Suppressor macrophage treated with lipopolysaccharide for 4 hours (primary cell): ENCODE measurements at regions not wholly inside any gene's neighbourhood (a gene's known extent, or its start where the extent isn't known, plus 50 kb on each side); places are given as distances from the start of the nearest gene placed in this dataset.
"Not testable (repeated sequence)": the region's sequence is repeated elsewhere in the genome, so short reads cannot be mapped to it uniquely, and the experiment has no call there.

Experiments used
- DNase-seq: peaks from one replicate; pipeline ENCODE4 v3.0.0-alpha.2; 2020

DNA sequence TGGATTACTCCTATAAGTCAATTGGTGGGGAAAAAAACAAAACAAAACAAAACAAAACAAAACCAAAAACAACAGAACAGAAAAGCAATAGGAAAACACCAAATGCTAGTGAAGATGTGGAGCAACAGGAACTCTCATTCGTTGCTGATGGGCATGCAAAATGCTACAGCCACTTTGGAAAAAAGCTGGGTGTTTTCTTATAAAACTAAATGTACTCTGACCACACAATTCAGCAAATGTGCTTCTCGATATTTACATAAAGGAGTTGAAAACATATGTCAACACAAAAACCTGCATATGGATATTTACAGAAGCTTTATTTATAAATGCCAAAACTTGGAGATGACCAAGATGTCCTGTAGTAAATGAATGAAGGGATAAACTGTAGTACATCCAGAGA lies 703.6 kb upstream of the FAM241A start:
- no peak for DNase-seq

DNA sequence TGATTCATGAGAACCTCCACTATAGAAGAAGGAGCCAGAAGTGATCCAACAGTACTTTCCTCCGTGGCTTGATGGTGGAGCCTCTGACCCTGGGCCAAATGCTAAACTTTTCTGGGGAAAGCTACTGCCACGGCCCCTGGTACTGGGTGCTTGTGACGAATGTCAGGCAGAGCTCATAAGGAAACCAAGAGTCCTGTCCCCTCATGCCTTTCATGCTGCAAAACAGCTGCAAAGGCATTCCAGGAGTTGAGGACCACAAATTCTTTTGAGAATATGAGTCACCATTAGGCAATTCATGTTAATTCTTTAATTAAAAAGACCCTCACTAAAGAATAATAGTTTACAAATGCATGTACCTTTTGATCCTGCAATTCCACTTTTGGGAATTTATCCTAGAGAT lies 700.4 kb upstream of the FAM241A start:
- DNase-seq: not testable (repeated sequence)

DNA sequence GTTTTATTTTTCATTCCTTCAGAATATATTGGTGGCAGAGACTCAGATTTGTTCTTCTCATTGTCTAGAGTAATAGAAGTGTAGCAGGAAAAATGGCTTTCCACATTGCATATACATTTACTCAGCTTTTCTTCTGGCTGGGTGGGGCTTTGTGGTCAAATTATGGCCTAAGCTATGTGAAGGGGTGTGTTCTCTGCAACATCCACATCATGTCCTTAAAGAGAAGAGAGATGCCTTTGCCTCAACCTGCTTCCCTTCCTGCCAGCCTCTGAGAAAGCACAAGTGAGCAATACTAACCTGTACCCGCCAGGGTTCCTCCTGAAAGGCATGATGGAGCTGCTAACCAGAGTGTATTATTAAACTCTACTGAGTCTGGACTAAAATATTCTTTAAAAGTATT lies 695.6 kb upstream of the FAM241A start:
- DNase-seq: no peak

DNA sequence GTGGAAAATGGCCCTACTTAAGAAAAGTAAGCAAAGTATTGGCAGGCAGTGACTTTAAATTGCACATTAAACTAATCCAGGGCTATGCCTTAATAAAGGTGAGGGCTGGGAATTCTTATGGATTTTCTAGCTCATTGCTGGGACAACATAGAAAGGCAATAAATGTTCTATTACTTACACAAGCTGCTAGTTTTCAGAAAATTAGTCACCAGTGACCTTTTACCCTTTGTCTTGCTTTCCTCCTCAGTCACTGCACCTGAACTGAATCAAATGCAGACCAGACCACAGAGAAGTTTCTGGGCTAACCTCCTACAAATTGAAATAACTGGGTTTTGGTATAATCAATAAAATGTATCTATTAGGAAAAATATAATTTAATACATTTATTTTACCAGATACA lies 694.4 kb upstream of the FAM241A start:
- no peak for DNase-seq

DNA sequence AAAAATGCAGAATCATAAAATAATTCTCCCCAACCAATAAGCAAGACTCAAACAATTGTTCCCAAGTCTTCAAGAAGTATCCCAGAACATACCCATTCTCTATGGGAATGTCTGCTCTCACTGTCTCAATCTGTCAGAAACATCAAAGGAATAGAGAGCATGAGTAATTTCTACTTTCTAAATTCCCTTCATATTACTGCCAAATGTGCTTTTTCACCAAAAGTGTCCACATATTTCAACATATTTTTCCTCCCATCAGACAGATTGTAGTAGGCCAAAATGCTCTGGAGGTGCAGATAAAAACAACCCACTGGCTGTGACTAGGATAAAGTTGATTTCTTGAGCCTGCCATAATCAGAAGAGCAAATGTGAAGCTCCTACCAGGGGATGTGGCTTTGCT lies 692.0 kb upstream of the FAM241A start:
- DNase-seq: no peak

DNA sequence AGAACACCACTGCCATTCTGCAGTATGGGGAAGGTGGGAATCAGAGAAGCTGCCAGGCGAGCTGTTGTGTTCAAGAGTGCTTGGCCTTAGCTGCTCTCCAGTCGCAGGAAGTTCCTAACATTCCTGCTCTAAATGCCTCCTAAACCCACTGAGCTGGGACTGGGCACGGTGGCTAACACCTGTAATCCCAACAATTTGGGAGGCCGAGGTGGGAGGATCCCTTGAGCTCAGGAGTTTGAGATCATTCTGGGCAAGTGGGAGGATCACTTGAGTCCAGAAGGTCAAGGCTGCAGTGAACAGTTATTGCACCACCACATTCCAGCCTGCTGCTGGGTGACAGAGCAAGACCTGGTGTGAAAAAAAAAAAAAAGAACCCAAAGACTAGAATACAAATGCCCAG lies 690.3 kb upstream of the FAM241A start:
- DNase-seq: no peak

DNA sequence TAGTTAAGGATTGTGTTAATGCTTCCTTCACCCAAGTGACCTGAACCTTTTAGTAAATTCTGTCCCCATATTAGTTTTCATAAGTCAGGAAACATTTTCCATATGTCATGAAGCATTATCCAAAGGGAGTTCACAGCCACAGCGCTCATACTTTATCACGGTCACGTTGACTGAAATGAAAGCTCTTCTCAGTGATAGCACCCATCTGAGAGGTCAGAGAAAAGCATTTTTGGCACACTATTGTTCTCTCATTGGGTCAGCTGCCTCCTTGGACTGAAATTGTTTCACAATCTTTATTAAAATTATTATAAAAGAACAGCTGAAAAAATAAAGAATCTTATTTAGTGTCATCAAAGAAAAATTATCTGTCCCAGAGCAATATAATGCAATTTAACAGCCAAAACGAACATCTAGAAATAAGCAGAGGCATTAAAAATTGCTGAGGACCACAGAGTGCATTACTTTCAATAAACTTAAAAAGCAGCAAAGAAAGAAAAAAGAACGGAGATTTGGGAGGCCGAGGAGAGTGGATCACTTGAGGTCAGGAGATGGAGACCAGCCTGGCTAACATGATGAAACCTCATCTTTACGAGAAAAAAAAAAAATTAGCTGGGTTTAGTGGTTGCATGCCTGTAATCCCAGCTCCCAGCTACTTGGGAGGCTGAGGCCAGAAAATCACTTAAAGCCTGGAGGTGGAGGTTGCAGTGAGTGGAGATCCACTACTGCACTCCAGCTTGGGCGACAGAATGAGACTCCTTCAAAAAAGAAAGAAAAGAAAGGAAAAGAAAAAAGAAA lies 680.8 kb upstream of the FAM241A start:
- no peak for DNase-seq

DNA sequence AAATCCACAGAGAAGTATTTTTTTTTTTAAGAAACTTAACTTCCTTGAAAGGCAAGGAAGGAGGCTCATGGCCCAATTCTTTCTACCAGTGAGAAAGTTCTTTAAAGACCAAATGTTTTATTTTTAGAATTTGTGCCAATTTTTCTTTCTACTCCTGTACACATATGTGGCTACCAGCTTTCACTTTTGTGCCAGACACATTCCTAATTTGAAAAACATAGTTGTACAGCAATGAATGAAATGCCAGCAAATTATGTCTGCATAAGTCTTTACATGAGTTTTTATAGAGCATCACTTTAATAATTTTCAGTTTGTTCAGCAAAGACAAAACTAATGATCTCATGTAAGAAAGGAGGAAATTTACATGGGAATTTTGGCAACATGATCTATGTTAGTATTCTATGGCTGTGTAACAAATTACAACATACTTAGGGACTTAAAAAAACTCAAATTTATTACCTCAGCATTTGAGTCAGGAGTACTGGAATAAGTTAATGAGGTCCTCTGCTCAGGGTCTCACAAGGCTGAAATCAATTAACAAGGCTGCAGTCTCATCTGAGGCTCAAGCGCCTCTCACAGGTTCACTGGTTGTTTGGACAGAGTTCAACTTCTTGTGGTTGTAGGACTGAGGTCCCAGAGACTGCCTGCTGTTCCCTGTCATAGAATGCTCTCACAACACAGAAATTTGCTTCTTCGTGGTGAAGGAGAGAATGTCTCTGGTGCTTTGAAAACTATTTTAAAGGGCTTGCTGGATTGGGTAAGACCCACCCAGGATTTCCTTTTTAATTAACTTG lies 678.2 kb upstream of the FAM241A start:
- DNase-seq: no peak

DNA sequence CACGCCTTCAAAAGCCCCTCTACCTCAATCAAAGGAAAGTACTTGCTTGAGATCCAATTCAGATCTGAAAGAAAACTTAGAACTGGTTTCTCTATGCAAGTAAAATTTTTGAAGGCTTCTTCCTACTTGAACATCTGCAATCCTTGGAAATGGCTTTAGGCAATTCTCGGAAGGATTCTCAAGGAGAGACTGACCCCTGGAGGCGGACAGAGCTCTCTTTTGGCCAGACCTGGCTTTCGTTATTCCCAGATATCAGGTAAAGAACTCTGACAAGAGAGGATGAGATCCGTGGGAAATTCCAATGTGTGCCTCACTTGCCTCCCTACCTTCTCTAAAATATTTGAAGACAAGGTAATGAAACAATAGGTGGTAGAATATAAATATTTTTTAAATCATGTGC lies 670.3 kb upstream of the FAM241A start:
- no peak for DNase-seq

DNA sequence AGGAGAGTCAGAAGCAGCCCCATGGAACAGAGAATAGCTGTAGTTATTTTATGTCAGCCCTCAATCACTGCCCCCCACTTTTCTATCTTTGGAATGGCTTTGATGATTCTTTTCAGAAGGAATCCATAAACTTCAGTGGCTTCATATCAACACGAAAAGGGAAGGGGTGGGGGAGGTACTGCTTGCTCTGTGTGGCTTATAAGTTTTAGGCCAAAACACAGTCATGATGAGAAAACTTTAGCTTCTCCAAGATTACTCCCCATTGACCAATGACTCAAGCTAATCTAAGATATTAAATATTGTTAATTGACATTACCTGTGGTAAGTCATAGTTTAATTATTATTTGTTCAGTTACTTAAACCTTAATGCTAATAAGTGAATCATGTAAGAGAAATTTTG lies 669.6 kb upstream of the FAM241A start:
- no peak for DNase-seq

DNA sequence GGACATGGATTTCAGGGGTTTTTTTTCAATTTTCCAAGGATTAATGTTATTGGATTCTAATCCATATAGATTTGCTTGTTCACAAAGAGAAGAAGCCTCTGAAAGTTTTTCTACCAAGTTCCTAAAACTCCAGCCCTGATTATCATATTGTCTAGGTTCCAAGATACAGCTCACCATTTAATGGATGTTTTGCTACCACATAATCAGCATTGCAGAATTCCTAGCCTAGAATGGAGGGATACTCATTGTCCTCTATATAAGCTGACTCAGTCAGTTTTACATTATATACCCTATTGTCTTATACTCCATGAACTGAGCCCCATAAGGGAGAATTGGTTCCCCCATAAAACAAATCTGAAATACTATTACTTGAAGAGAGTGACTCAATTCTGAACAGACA lies 664.7 kb upstream of the FAM241A start:
- DNase-seq: no peak

DNA sequence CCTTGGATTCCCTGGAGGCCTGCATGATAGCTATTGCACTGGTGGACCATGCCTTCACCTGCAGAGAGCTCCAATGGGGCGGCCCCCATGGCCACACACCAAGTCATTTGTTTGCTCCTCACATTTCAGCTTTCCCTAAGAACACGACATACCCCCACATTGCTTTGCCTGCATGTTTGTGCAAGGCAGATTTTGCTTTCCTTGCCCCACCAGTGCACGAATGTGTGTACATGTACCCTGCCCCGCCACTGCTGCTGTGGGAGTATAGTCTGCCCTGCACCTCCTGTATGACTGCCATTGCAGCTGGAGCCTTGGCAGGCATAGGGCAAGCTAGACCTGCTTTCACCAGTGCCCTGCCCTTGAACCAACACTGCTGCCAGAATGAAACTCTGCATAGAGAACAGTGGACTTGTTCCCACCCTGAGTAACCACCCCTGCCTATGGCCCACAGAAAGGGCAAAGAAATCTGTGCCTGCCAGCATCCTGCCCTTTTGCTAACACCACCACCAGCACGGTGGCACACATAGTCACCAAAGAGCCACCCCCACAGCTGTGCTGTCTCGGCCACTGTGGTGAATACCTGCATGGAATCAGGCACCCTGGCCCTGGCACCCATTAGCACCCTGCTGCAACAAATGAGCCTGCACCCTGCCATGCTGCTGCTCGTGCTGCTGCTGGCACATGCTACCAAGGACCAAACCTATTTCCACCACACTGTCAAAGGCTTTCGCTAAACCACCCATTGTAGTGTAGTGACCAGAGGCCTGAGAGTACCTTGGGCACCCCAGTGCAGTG lies 661.7 kb upstream of the FAM241A start:
- DNase-seq: no peak

DNA sequence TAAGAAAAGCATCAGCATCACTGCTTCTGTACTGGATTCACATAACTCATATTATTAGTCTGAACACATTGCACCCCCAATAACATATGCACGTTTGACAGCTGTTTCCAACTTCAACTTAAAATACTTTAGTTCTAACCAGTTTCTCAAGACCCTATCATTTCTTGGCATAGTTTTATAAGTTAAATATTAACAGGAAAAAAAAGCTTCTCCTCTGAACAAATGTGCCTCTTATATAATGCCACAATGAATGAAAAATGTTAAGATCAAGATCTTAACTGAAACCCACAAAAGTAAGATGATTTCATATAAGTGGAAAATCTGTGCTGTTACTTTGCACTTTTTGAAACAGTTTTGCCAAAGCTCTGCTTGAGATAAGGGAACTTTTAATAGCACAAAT lies 652.8 kb upstream of the FAM241A start:
- DNase-seq: no peak

DNA sequence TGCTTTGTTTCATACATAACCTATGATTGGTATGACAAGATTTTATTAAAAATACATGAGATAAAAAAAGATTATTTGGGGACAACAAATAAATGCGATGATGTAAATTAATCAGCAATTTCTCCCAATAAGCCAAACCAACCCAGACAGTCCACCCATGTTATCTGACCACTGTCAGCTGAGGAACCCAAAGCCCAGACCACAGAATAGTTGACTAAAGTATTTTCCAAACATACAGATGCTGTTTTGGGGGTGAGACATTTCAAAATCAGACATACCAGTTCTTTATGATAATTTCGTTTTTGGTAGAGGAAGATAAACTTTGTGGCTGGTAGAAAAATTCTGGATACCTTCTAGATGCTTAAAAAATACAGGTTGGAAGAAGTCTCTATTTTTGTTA lies 650.8 kb upstream of the FAM241A start:
- DNase-seq: no peak

DNA sequence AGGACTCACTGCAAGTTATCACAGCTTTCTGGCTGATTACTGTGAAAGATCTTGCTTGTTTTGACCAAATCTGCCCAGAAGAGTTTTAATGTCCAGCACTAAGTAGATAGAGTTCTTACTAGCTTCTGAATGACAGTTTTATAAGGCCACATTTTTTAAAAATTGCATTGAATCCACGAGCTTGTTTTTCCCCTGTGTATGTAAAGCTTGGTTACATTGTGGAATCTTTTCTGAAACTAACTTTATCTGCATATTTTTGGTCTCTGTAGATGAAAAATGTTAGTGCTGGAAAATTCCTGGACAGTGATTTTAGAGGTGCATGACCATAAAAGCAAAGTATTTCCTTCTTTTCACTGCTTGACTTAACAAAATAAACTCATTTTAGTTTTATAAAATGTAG lies 650.3 kb upstream of the FAM241A start:
- DNase-seq: no peak

DNA sequence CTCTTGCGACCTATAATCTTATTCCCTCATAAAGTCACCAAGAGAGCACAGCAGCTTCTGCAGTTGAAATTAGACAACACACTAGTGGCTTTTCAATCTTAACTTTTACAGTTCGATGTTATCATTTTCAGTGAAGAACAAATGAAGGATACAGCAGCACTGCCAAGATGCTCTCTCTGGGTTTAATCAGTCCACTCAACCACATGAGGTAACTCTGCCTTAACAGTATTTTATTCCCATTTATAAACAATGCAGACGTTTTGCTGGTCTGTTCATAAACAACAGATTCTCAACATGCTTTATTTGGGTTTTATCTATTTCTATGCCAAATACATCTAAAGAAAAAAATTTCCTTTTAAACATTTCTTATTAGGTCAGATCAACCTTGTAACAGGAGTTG lies 646.0 kb upstream of the FAM241A start:
- DNase-seq: no peak

DNA sequence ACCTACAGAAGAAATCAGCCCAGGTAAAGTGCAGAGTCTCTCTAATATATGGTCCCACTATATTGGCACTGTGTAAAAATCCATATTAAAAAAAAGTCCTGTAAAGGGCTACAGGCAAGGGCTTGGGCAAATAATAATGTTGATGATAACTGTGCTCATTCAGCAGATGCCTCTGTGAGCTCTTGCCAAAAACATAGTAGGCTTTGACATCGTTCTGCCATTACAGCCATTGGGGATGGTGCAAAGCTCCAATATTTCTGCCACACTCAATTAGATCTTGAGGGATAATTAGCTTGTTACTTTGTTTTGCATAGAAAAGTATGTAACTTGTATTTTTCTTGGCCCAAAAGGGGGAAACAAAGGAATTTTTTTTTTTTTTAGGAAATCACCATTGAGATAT lies 645.5 kb upstream of the FAM241A start:
- no peak for DNase-seq

DNA sequence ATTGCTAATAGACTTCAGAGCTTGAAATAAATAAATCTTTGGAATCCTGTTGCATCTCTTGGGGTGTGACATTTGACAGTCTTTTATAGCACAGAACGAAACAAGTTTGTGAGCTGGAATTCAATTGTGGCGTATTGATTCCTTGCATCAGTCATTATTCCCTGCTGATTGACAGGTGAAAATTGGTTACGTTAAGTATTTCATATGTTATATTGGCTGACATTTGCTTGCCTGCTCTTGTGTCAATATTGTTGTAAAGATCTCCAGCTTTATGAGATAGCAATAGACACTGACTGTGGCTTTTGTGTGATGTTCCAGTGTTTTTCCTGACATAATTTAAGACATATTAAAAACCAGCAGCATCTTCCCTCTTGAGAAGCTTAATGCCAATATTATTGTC lies 644.4 kb upstream of the FAM241A start:
- no peak for DNase-seq

DNA sequence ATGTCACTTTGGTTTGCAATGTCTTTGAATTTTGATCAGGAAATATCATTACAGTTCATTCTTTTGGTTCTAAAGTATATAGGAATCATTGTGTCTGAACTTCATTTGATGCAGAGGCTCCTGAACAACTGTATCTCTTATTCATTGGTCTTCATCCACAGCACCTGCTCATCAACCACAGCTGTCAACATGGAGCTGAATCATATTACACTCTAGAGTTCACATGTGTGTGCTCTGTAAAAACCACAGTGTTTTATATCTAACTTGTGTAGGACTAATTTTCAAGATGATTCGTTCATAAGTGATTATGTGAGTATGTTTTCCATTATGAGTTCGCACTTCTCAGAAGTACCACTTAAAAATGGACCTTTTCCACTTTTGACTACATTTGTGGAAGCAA lies 643.3 kb upstream of the FAM241A start:
- no peak for DNase-seq

DNA sequence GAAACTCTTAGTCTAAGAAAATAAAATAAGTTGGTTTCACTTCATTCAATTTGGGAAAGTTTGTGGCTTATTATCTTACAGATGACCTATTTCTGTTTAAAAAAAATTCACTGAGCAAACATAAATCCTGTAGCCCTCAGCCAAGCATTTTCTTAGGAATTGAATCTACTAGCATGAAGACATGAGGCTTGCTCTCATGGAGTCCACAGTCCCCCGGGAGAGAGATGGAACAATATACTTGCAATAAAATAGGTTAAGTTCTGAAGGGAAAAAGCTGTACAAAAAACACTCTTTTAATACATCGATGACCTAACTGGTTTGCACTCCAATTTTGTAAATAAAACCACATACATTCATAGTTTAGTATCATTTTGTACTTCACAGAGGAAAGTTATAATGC lies 642.6 kb upstream of the FAM241A start:
- DNase-seq: no peak

DNA sequence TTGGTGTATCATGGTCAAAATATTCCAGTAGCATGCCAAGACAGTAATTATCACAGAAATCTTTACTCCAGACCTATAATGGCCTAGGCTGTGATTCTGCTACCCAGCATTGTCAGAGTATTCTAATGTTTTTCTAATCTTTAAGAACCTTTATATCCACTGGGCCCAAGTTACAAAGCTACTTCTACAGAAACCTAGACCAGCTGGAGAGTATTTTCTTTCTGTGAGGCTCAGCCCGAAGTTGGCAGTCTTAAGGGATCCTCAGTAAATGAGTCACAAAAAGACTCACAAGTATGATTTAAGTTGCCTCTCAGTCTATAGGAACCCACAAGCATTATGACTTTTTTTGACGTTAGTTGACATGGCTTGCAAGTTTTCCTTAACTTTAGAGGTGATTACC lies 638.5 kb upstream of the FAM241A start:
- DNase-seq: no peak

DNA sequence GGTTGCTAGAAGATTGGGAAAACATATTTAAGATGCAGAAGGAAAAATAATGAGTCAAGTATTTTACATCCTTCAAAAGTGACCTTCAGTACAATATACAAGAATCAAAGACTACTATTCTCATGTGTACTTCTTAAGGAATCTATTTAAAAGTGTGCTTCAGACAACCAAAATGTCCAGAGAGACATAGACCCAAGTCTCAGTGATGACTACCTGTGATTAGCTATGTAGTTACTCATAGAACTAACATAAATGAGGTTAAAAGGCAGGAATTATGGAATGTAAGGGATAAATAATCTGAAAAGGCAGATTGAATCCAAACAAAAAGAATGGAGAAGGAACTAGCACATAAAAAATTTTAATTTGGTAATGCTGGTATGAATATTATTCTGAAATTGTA lies 634.7 kb upstream of the FAM241A start:
- DNase-seq: no peak

DNA sequence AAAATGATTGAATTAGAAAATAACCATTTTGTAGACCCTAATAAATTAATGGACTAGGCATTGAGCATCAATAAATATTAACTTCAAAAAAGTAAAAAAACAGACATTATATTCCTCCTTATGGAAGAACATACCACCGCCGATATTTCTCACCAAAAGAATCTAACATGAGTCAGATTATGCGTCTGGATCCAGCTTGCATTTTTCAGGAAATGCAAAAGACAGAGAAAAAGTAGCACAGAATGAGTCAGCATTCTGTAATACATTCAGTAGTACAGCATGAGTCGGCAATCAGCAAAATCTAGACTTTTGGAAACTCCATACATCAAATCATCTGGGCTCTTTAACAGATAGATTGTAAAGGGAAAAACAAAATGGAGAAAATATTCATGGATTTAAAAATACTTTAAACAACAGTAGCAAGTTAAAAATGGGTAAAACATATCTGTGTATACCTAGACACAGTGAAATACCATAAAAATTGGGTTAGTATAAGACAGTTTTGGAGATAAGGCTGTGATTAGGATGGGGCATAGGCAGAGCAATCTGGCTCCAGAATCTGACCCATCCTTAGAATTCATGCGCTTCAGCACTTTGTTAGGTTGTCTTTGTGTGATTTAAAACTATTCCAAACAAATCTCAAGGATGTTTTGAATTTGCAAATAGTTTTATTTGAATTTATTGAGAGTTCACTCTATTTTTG lies 633.0 kb upstream of the FAM241A start:
- peak; percentile 0 for DNase-seq
